HepG2 (cell line): ENCODE measurements at regions not wholly inside any gene's neighbourhood (a gene's known extent, or its start where the extent isn't known, plus 50 kb on each side); places are given as distances from the start of the nearest gene placed in this dataset.

ENCODE experiments used
- ATAC-seq: fragments of 200-7000 bp; cut with Tn5 transposase; 3 replicates; pipeline ENCODE4 v1.9.1; 2020; ENCODE audit warnings: mild to moderate bottlenecking, moderate library complexity
- BruUV-seq: library from RNA; stranded (reverse); fragments of 400-500 nt; replicated peaks from 2 replicates; lab custom pipeline; 2021; lab: Mats Ljungman, UMichigan
- CTCF ChIA-PET: fragments of 300-600 bp; formaldehyde crosslinking; extraction: SDS; loops from one replicate; lab custom pipeline; 2021; ENCODE audit warnings: low total read pairs, inconsistent platforms, low intra/inter-chr PET ratio; lab: Yijun Ruan, JAX
- POLR2A ChIA-PET: fragments of 350-600 bp; sonication (Branson Sonifier 250); formaldehyde crosslinking; loops from one replicate; lab custom pipeline; 2020; ENCODE audit warnings: antibody characterized with exemption, inconsistent platforms; lab: Yijun Ruan, JAX
- DNase-seq: peaks from one replicate; pipeline ENCODE4 v3.0.0-alpha.2; 2015; ENCODE audit warnings: low spot score
- FAIRE-seq: peaks from 3 replicates; lab custom pipeline; 2011; peaks lifted over from hg19 to GRCh38; lab: Jason Lieb, UNC
- H2AFZ ChIP-seq: one replicate; pipeline ENCODE4 v1.6.1; 2011; ENCODE audit warnings: low read length, inconsistent platforms
- H3K27ac ChIP-seq: fragments of 300-600 bp; 3 replicates; pipeline ENCODE4 v1.8.0; 2011; ENCODE audit warnings: mixed run types, mild to moderate bottlenecking, mixed read lengths, low read length, inconsistent platforms; ENCODE audit not compliant: insufficient read depth; ENCODE audit errors: extremely low read length
- H3K27me3 ChIP-seq, 2 experiments: fragments of 200-600 bp in 1 of 2; 2 replicates in 1 of 2; 3 replicates in 1 of 2; pipeline versions ENCODE4 v1.6.0 to v1.8.0; 2011; ENCODE audit warnings: low read length in 2 of 2, mild to moderate bottlenecking in 2 of 2, moderate library complexity in 2 of 2, inconsistent platforms in 1 of 2; ENCODE audit not compliant: insufficient read depth in 2 of 2, control insufficient read depth in 1 of 2
- H3K36me3 ChIP-seq, 2 experiments: fragments of 200-600 bp in 1 of 2; replicated peaks in 1 of 2; 2 replicates in 1 of 2; 3 replicates in 1 of 2; pipeline versions ENCODE4 v1.5.1 to v1.8.0; 2011; ENCODE audit warnings: low read length in 2 of 2, inconsistent platforms in 1 of 2; ENCODE audit not compliant: insufficient read depth in 2 of 2, control insufficient read depth in 1 of 2
- H3K4me1 ChIP-seq: 2 replicates; pipeline ENCODE4 v1.5.1; 2012; ENCODE audit warnings: low read length, inconsistent platforms; ENCODE audit not compliant: insufficient read depth
- H3K4me2 ChIP-seq: 2 replicates; pipeline ENCODE4 v1.6.0; 2011; ENCODE audit warnings: low read depth, low read length, inconsistent platforms
- H3K4me3 ChIP-seq, 3 experiments: fragments of 200-600 bp in 1 of 3; sonication (generic), shearing (Covaris generic) in 1 of 3; replicated peaks in 1 of 3; 2 replicates each; pipeline ENCODE4 v1.5.1; 2011 to 2016; ENCODE audit warnings: low read length in 3 of 3, inconsistent platforms in 2 of 3, low read depth in 2 of 3, mild to moderate bottlenecking in 2 of 3, control low read depth in 1 of 3, mixed read lengths in 1 of 3; ENCODE audit not compliant: insufficient read depth in 1 of 3
- H3K79me2 ChIP-seq: one replicate; pipeline ENCODE4 v1.6.1; 2011; ENCODE audit warnings: low read length, inconsistent platforms; ENCODE audit not compliant: insufficient read depth
- H3K9ac ChIP-seq: 2 replicates; pipeline ENCODE4 v1.6.0; 2011; ENCODE audit warnings: mild to moderate bottlenecking, low read depth, low read length, inconsistent platforms; ENCODE audit not compliant: insufficient read depth
- H3K9me3 ChIP-seq: 2 replicates; pipeline ENCODE4 v1.5.1; 2012; ENCODE audit warnings: mild to moderate bottlenecking, low read length
- H4K20me1 ChIP-seq: 2 replicates; pipeline ENCODE4 v1.6.0; 2011; ENCODE audit warnings: inconsistent platforms, mild to moderate bottlenecking, low read length, moderate library complexity; ENCODE audit not compliant: insufficient read depth
- CREB3 ChIP-seq: sonication (generic); formaldehyde crosslinking; IDR thresholded peaks from 2 replicates; pipeline ENCODE4 v1.5.0; 2020; ENCODE audit warnings: missing genetic modification reagents
- GTF3A ChIP-seq: sonication (generic); formaldehyde crosslinking; conservative IDR thresholded peaks from 2 replicates; pipeline ENCODE4 v1.4.0; 2020; ENCODE audit warnings: mild to moderate bottlenecking, missing genetic modification reagents
- MIER2 ChIP-seq: IDR thresholded peaks from 2 replicates; pipeline ENCODE4 v1.6.1; 2016; ENCODE audit warnings: missing biosample characterization, missing genetic modification reagents
- RFXANK ChIP-seq: IDR thresholded peaks from 2 replicates; pipeline ENCODE4 v1.6.1; 2016
- SMAD9 ChIP-seq: sonication (generic); formaldehyde crosslinking; IDR thresholded peaks from 2 replicates; pipeline ENCODE4 v1.5.1; 2020; ENCODE audit warnings: mild to moderate bottlenecking, missing genetic modification reagents
- ZFP36L1 ChIP-seq: sonication (generic); formaldehyde crosslinking; IDR thresholded peaks from 2 replicates; pipeline ENCODE4 v1.8.0; 2022; ENCODE audit warnings: mild to moderate bottlenecking, missing genetic modification reagents, moderate library complexity
- ZNF703 ChIP-seq: sonication (generic); formaldehyde crosslinking; IDR thresholded peaks from 2 replicates; pipeline ENCODE4 v1.5.1; 2020; ENCODE audit warnings: missing genetic modification reagents, mild to moderate bottlenecking, moderate library complexity, borderline replicate concordance
- WGBS: methylation state at CpG from one replicate; pipeline ENCODE4 v1.1.6; 2017; ENCODE audit warnings: low lambda C conversion rate; 5-methylcytosine and 5-hydroxymethylcytosine counted together
- in situ Hi-C: cut with HindIII; loops from 2 replicates; pipeline ENCODE4 v1.10.0; 2017; ENCODE audit warnings: low pct_unique_long_range_greater_than_20kb; ENCODE audit not compliant: extremely low pct_ligation_motif_present
- intact Hi-C: fragments of 100-400 bp; cut with micrococcal nuclease; formaldehyde crosslinking; loops from one replicate; pipeline ENCODE4 v1.10.0; 2022; ENCODE audit not compliant: unreplicated experiment

- CTCF ChIA-PET: no interaction called here
- no peak overlapping the region for H3K4me2 ChIP-seq
- no peak overlapping the region for H3K4me3 ChIP-seq
- BruUV-seq: no TSS peak
- in situ Hi-C loops: no loop called here
- H4K20me1 ChIP-seq: no peaks in the 10 kb centered on the region
- no peaks in the 10 kb centered on the region for H3K4me1 ChIP-seq
- H3K27me3 ChIP-seq: no peaks in the 10 kb centered on the region
- 21% methylated on average over 2 of the region's 2 CpGs for WGBS
- ATAC-seq (no peak), FAIRE-seq (no peak), DNase-seq (no peak)
- no peak overlapping the region for H2AFZ ChIP-seq
- H3K27ac ChIP-seq: no peak overlapping the region
- no peak for TF ChIP-seq SMAD9 (CRISPR knock-in tag)
- TF ChIP-seq GTF3A (CRISPR knock-in tag): no peak
- no peak for TF ChIP-seq RFXANK (CRISPR knock-in tag)
- TF ChIP-seq CREB3 (CRISPR knock-in tag): no peak
- no peak for TF ChIP-seq MIER2 (CRISPR knock-in tag)
- TF ChIP-seq ZFP36L1 (CRISPR knock-in tag): no peak
- no peaks in the 10 kb centered on the region for H3K36me3 ChIP-seq
- H3K79me2 ChIP-seq: no peaks in the 10 kb centered on the region
- no peak overlapping the region for H3K9ac ChIP-seq
- intact Hi-C loops: no loop called here
- POLR2A ChIA-PET: no interaction called here
- peaks cover 31% of the 10 kb centered on the region for H3K9me3 ChIP-seq
Observed at GRCh38 chr12:90652280-90652679, 302.7 kb downstream of the CCER1 start.

GRCh38 chr12:90645181-90645580 is 309.8 kb downstream of the CCER1 start:
- no peaks in the 10 kb centered on the region for H3K36me3 ChIP-seq
- H3K9me3 ChIP-seq: peaks cover 14% of the 10 kb centered on the region
- H3K4me2 ChIP-seq: no peak overlapping the region
- no peaks in the 10 kb centered on the region for H3K4me1 ChIP-seq
- 0% methylated on average over 1 of the region's 1 CpG for WGBS
- ChIA-PET POLR2A (no interaction called here), CTCF (no interaction called here)
- H4K20me1 ChIP-seq: no peaks in the 10 kb centered on the region
- intact Hi-C loops (no loop called here), in situ Hi-C loops (no loop called here)
- no peaks in the 10 kb centered on the region for H3K79me2 ChIP-seq
- ATAC-seq: no peak
- no peak overlapping the region for H3K4me3 ChIP-seq
- FAIRE-seq: no peak
- no peak overlapping the region for H3K9ac ChIP-seq
- no peak for TF ChIP-seq ZNF703 (CRISPR knock-in tag)
- no peaks in the 10 kb centered on the region for H3K27me3 ChIP-seq
- DNase-seq: no peak
- BruUV-seq: no TSS peak
- no peak overlapping the region for H2AFZ ChIP-seq
- H3K27ac ChIP-seq: no peak overlapping the region
